ENCODE measurements at regions not wholly inside any gene's neighbourhood (a gene's known extent, or its start where the extent isn't known, plus 50 kb on each side); places are given as distances from the start of the nearest gene placed in this dataset.

DNA sequence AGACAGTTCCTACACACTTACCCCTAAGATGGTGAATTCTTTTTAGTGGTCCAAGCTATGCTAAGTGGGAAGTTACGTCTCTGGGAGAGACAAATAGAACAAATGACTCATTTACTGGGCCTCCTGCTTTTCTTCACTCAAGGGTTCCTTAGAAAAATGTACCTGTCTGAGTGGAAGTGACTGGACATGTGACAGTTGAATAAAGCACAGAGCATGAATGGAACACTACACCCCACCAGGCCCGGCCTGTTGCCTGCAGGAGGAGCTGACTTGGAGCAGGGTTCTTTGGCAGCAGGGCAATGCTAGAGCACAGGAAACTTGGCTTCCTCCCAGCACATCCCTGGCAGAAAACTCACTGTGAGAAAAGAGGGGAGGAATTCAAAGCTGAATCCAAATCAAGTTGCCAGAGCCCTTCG is 451.0 kb upstream of the SETBP1 start:
- TF ChIP-seq, protein P1, sequence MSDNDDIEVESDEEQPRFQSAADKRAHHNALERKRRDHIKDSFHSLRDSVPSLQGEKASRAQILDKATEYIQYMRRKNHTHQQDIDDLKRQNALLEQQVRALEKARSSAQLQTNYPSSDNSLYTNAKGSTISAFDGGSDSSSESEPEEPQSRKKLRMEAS (IDR thresholded peaks at IDR 0.05), result no peak
- no peak for TF ChIP-seq CEBPB (IDR thresholded peaks at IDR 0.05; ENCODE audit: low read depth)
- no peak for TF ChIP-seq POLR2AphosphoS5 (IDR thresholded peaks at IDR 0.05; ENCODE audit: low read depth, low read length)
- TF ChIP-seq POLR2A (IDR thresholded peaks at IDR 0.05; ENCODE audit: borderline replicate concordance, extremely low read depth, insufficient read depth, insufficient read length), result no peak
- TF ChIP-seq EZH2 (IDR thresholded peaks at IDR 0.05), result no peak
- TF ChIP-seq SIN3A (IDR thresholded peaks at IDR 0.05; ENCODE audit: low read depth), result no peak
- TF ChIP-seq, protein P2, sequence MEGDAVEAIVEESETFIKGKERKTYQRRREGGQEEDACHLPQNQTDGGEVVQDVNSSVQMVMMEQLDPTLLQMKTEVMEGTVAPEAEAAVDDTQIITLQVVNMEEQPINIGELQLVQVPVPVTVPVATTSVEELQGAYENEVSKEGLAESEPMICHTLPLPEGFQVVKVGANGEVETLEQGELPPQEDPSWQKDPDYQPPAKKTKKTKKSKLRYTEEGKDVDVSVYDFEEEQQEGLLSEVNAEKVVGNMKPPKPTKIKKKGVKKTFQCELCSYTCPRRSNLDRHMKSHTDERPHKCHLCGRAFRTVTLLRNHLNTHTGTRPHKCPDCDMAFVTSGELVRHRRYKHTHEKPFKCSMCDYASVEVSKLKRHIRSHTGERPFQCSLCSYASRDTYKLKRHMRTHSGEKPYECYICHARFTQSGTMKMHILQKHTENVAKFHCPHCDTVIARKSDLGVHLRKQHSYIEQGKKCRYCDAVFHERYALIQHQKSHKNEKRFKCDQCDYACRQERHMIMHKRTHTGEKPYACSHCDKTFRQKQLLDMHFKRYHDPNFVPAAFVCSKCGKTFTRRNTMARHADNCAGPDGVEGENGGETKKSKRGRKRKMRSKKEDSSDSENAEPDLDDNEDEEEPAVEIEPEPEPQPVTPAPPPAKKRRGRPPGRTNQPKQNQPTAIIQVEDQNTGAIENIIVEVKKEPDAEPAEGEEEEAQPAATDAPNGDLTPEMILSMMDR (IDR thresholded peaks at IDR 0.05 in 2 of 3, conservative IDR thresholded peaks at IDR 0.05 in 1 of 3; ENCODE audit: borderline replicate concordance in 1 of 3, insufficient read depth in 1 of 3, low read depth in 2 of 3, low read length in 2 of 3), result no peak
- no peak for TF ChIP-seq TCF7L2 (IDR thresholded peaks at IDR 0.05; ENCODE audit: borderline replicate concordance, extremely low read depth, insufficient read depth, insufficient read length)
- no peak for TF ChIP-seq EZH2phosphoT487 (IDR thresholded peaks at IDR 0.05; ENCODE audit: borderline replicate concordance)
- TF ChIP-seq RAD21 (IDR thresholded peaks at IDR 0.05; ENCODE audit: low read depth), result no peak
- TF ChIP-seq, protein P3, sequence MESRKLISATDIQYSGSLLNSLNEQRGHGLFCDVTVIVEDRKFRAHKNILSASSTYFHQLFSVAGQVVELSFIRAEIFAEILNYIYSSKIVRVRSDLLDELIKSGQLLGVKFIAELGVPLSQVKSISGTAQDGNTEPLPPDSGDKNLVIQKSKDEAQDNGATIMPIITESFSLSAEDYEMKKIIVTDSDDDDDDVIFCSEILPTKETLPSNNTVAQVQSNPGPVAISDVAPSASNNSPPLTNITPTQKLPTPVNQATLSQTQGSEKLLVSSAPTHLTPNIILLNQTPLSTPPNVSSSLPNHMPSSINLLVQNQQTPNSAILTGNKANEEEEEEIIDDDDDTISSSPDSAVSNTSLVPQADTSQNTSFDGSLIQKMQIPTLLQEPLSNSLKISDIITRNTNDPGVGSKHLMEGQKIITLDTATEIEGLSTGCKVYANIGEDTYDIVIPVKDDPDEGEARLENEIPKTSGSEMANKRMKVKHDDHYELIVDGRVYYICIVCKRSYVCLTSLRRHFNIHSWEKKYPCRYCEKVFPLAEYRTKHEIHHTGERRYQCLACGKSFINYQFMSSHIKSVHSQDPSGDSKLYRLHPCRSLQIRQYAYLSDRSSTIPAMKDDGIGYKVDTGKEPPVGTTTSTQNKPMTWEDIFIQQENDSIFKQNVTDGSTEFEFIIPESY (IDR thresholded peaks at IDR 0.05; ENCODE audit: extremely low read depth, insufficient replicate concordance, low read length), result no peak
- TF ChIP-seq SP1 (IDR thresholded peaks at IDR 0.05; ENCODE audit: low read depth), result no peak
- TF ChIP-seq ZFX (IDR thresholded peaks at IDR 0.05), result no peak
- no peak for TF ChIP-seq JUND (IDR thresholded peaks at IDR 0.05)

All from HCT116 (cell line).